AG08395 (cell line): ENCODE measurements at regions not wholly inside any gene's neighbourhood (a gene's known extent, or its start where the extent isn't known, plus 50 kb on each side); places are given as distances from the start of the nearest gene placed in this dataset.
A peak's percentile ranks its signal among the peaks of the same experiment; 100 is the strongest.

Experiments
- DNase-seq: peaks from one replicate; pipeline ENCODE4 v3.0.0; 2012; ENCODE audit warnings: mixed read lengths, low spot score

DNA sequence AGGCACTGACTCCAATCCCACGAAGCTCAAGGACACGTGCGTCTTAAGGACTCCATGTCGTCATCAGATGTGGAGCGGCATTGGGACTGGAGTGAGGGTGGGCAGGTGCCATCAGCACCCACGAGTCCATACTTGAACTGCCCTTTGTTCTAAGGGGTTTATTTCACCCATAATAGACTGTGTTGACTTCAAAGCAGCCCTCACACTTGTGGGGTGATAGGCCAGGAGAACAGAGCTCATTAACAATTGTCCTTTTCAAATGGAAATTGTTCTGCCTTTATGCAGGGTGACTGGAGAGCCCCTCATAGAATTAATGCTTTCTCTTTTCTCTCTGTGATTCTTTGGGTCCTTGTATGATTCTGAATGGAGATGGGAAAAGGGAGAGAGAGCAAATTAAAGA lies 376.9 kb upstream of the MGMT start:
- DNase-seq: no peak

DNA sequence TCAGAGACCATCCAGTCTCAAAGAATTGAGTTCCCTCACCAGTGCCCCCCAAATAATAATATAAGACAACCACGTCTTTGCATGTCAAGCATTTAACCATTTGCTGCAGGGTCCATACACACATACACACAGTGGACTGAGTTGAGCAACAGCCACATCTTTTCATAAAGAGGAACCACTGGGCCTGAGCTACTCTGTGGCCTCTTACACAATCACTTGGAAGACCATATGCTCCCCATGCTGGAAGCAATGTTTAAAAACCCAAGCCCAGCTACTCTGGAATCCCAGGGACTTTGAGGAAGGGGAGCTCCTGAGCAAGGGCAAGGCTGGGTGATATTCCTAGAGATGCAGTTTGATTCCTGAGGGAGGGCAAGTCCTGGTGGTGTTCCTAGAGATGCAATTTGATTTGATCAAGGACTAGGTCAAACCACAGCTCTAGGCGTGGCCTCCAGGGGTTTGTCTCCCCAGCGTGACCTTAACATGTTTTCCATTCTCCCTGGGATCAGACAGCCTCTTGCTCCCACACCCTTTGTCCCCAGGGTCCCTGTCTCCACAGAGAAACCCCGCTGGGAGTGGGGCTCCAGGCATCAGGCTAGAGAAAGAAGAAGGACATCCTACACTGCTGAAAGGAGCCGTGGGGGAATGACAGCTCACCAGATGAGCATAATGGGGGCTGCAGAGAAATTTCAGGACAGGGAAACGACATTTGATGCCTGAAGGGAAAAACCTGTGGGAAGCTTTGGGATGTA lies 376.2 kb upstream of the MGMT start:
- no peak for DNase-seq

DNA sequence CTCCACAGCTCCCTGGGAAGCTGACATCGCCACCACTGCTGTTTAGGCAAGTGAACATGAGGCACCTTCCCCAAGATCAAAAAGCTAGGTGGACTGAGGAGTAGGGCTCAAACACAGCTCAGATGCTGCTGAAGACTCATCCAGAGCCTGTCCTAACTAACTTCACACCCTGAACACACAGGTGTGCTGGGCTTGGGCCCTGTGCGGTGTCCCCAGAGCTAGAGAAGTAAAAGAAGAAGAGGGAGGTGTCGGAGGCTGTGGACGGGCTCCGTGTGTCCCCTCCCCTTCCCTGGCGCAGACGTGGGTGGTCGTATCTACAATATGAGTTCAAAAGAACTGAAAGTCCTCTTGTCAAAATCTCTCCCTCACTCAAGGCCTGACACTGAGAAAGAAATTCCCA lies 373.4 kb upstream of the MGMT start:
- DNase-seq: no peak

- DNase-seq: no peak
Measured at GRCh38 chr10:129094233-129094632, 372.8 kb upstream of the MGMT start.

DNA sequence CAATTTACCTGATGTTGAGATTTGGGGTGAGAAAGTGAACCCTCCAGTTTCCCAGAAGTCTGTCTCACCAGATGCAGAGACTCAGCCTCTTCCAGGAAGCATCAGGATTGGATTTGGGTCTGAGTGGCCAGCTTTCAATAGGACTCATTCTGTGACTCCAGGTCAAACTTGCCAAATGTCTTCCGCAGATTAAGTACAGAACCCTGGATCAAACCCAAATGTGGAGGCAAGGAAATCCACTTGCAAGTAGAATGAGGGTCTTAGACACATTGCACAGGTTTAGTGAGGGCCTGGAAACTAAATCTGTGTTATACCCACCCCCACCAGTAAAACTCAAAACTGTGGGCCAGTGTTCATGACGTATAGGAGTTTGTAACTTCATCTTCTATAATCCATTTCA lies 372.2 kb upstream of the MGMT start:
- DNase-seq: no peak

DNA sequence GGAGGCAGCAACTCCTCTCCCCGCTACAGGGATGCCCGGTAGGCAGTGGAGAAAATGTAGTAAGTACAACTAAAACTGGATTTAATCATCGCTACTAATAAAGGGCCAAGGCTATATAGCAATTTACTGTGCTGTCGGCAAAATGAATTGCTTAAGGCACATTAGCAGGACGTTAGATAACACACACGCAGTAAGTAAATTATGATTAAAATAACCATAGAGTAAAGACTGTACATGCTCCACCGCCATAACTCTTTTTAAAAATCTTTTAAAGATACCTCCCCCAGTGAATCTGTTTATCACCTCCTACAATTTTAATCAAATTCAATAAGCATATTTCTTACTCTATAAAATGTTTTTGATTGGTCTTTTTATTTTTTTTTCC lies 371.4 kb upstream of the MGMT start:
- DNase-seq: no peak

DNA sequence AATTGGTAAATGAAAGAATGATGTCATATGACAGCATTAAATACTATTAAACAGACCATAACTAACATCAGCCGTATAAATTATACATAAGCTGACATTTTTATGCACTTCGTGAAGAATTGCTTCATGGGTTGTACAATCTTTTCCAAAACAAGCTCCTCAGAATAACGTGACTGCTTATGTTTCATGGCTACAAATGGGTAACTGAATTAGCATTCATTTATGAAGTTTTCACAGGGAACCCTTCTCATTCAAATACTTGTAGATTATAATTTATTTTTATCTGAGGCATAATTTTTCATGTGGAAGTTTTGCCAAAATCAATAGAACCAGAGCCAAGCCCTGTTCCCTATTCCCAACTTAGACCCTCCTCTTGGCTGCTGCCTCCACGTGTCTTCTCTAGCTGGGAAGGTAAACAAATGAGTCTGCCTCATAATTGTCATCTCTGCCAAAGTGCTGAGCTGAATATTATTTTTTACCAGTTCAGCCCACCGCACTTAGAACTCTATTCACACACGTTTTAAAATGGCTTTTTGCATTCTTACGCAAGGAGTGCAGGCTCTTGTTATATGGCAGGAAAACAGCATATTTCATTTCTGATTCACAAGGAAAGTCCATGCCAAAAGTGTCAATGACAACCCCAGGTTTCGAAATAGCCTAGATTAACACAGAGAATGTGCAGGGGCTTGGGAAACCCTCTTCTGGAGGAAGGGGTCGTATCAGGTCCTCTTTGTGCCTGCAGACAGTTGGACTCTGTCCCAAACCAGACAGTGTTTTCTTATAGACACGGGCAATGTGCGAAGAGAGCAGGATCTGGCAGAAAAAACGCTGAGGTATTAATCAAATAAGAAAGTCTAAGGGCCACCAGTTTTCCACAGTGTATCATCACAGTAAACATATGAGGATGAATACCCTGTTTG lies 370.7 kb upstream of the MGMT start:
- DNase-seq: peak; percentile 61

GRCh38 chr10:129097776-129098330 lies 369.2 kb upstream of the MGMT start:
- no peak for DNase-seq

DNA sequence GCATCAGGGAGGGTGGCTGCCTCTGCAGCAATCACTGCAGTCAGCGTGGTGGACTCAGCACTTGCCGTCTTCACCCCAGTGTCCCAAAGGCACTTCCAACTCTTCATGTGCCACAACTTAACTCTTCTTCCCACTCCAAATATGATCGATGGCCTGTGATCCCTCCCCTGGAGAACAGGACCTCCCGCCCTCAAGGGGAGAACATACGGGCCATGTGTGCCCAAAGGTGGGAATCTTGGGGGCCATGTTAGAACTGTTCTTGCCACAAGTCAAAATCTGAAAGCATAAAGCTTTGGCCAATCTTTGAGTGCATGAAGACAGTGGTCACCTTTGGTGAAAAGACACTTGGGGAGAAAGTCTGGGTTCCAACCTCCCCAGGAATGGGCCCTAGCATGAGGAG lies 368.5 kb upstream of the MGMT start:
- DNase-seq: no peak

DNA sequence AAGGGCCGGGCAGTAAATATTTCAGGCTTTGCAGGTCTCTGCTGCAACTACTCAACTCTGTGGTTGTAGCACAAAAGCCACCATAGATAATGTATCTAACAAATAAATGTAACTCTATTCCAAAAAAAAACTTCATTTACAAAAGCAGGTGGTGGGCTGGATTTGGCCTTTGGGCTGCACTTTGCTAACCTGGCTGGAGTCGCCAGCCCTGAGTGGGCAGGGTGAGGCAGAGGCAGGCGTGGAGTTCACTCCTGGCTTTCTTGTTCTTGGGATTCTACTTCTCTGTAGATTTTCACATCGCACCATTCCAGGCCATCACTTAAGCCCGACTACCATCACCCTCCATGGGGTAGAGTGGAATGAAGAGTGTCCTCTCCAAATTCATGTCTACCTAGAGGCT lies 367.6 kb upstream of the MGMT start:
- DNase-seq: no peak

GRCh38 chr10:129099992-129100391 lies 367.0 kb upstream of the MGMT start:
- no peak for DNase-seq

GRCh38 chr10:129101232-129101980 lies 365.6 kb upstream of the MGMT start:
- no peak for DNase-seq

DNA sequence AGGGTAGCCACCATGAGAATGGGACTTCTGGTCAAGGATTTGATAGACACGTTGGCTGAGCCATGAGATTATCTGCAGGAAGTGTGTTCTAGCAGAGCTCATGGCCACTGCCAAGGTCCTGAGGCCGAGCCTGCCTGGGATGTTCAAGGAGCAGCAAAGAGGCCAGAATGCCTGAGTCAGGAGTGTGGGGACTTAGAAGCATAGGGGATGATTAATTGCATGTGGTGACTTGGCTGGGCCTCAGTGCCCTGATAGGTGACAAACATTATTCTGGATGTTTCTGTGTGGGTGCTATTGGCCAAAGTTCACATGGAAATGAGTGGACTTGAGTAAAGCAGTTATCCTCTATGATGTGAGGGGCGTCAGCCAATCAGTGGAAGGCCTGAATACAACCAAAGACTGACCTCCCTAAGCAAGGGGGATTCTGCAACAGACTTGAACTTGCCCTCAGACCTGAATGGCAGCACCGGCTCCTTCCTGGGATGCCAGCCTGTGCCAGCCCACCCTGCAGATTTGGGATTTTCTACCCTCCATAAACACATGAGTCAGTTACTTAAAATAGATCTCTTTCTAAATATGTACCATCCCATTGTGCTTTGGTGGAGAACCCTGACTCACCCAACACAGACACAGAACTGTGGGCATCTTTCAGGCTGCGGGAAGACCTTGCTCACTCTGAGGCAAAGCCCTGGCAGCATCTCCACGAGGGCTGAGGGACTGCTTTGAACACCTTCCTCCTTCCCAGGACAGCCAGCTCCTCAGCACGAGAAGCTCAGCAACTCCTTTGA lies 363.9 kb upstream of the MGMT start:
- peak; percentile 28 for DNase-seq

- no peak for DNase-seq
Measured at GRCh38 chr10:129104266-129105045, 362.6 kb upstream of the MGMT start.

DNA sequence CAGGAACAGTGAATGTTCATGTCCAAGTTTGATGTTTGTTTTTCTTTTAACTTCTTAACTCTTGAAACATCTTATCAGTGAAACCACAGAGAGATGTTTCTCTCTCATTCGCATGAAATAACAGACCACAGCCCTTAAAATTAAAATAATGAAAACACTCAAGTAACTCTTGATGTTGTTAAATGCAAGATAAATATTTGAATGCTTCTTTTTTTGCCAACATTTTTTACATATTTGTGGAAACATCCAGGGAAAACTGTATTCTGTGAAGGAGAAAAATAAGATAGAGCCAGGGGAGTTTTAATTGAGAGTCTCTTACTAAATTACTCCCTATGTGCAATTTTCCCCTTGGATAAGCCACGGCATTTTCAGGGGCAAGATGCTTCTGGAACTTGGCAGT lies 361.8 kb upstream of the MGMT start:
- DNase-seq: peak; percentile 34

DNA sequence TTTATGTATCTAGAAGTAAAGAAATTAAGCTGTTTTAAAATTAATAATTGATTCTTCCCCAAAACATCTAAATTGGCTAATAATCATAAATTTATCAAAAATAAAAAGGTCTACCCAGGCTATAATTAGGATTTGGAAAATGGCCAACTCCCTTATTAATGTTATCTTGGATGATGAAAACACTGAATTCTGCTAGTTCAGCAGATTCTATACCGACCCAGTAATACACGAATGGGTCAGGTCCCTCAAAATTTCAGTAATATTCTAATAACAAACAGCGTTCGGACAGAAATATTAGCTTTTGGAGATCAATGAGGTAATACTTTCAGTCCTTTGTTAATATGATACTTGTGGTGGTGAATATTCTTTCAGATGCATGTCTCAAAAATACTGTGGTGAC lies 360.7 kb upstream of the MGMT start:
- no peak for DNase-seq

- DNase-seq: no peak
Measured at GRCh38 chr10:129107525-129107924, 359.5 kb upstream of the MGMT start.

DNA sequence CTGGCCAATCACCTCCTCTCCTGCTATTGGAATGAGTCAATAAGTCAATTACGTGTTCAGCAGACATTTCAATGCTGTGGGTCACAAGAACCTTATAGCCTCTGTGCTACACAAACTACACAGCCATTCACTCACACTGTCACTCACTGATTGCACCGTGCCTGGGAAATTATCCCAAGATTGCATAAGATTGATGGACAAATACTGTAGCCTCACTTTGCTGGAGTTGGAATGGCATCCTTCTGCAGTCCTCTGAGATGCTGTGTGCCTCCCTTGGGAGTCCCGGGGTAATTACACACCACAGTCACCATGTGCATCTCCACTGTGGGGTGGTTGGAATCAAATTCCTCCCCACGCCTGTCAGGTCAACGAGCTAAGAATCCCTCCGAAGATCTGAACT lies 358.7 kb upstream of the MGMT start:
- no peak for DNase-seq

GRCh38 chr10:129108994-129109393 lies 358.0 kb upstream of the MGMT start:
- no peak for DNase-seq

DNA sequence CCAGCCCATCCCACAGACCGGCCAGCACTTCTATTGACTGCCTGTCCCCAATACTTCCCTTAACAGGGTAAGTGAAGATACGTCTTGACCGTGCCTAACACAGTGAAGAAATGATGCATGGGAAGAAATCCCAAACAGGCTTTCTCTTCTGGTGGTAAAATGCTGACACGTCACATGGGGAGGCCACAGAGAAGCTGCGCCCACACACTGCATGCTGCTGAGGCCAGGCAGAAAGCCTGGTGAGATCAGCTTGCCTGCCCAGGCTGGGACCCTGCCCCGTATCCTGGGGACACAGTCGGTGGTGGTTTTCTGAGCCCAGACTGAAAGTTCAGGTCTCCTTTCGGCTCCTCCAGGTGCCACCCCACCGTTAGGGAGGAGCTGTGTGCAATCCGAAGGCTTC lies 356.3 kb upstream of the MGMT start:
- DNase-seq: no peak

- DNase-seq: no peak
Measured at GRCh38 chr10:129111922-129112321, 355.1 kb upstream of the MGMT start.
